Astrocyte (in vitro differentiated cells and primary cell): ENCODE measurements at regions not wholly inside any gene's neighbourhood (a gene's known extent, or its start where the extent isn't known, plus 50 kb on each side); places are given as distances from the start of the nearest gene placed in this dataset.

Experiments used
- DNase-seq: peaks from one replicate; pipeline ENCODE4 v3.0.0-alpha.2; 2010; ENCODE audit warnings: low read depth
- FAIRE-seq: peaks from 2 replicates; lab custom pipeline; 2011; peaks lifted over from hg19 to GRCh38; lab: Jason Lieb, UNC
- H2AFZ ChIP-seq: 2 replicates; pipeline ENCODE4 v1.6.0; 2012; ENCODE audit warnings: low read depth, low read length, inconsistent platforms
- H3K27ac ChIP-seq: 2 replicates; pipeline ENCODE4 v1.5.1; 2011; ENCODE audit warnings: low read depth, low read length, inconsistent platforms
- H3K27me3 ChIP-seq: 2 replicates; pipeline ENCODE4 v1.6.0; 2011; ENCODE audit warnings: low read length, inconsistent platforms; ENCODE audit not compliant: insufficient read depth
- H3K36me3 ChIP-seq: 2 replicates; pipeline ENCODE4 v1.5.1; 2011; ENCODE audit warnings: low read length, inconsistent platforms; ENCODE audit not compliant: insufficient read depth
- H3K4me1 ChIP-seq: 2 replicates; pipeline ENCODE4 v1.5.1; 2011; ENCODE audit warnings: low read length, inconsistent platforms; ENCODE audit not compliant: insufficient read depth
- H3K4me2 ChIP-seq: 2 replicates; pipeline ENCODE4 v1.6.0; 2012; ENCODE audit warnings: low read length, inconsistent platforms
- H3K4me3 ChIP-seq: 2 replicates; pipeline ENCODE4 v1.5.1; 2011; ENCODE audit warnings: low read depth, mild to moderate bottlenecking, low read length, inconsistent platforms; ENCODE audit not compliant: insufficient read depth
- H3K79me2 ChIP-seq: 2 replicates; pipeline ENCODE4 v1.6.0; 2012; ENCODE audit warnings: mild to moderate bottlenecking, low read length, inconsistent platforms; ENCODE audit not compliant: insufficient read depth
- H3K9ac ChIP-seq: 2 replicates; pipeline ENCODE4 v1.6.0; 2012; ENCODE audit warnings: mild to moderate bottlenecking, low read length, inconsistent platforms
- H3K9me3 ChIP-seq: 2 replicates; pipeline ENCODE4 v1.5.1; 2012; ENCODE audit warnings: low read depth, mild to moderate bottlenecking, low read length, inconsistent platforms; ENCODE audit not compliant: insufficient read depth
- H4K20me1 ChIP-seq: 2 replicates; pipeline ENCODE4 v1.6.0; 2012; ENCODE audit warnings: low read length, inconsistent platforms; ENCODE audit not compliant: insufficient read depth
- H3K27ac Mint-ChIP-seq: one replicate; pipeline ENCODE4 v1.8.0; 2021; ENCODE audit warnings: mild to moderate bottlenecking, mixed read lengths; ENCODE audit not compliant: unreplicated experiment
- H3K27me3 Mint-ChIP-seq: one replicate; pipeline ENCODE4 v1.8.0; 2021; ENCODE audit warnings: low read depth, mixed read lengths; ENCODE audit not compliant: unreplicated experiment
- H3K36me3 Mint-ChIP-seq: one replicate; pipeline ENCODE4 v1.8.0; 2021; ENCODE audit warnings: low read depth, mixed read lengths; ENCODE audit not compliant: unreplicated experiment
- H3K4me1 Mint-ChIP-seq: one replicate; pipeline ENCODE4 v1.8.0; 2021; ENCODE audit warnings: low read depth, mixed read lengths; ENCODE audit not compliant: unreplicated experiment
- H3K4me3 Mint-ChIP-seq: one replicate; pipeline ENCODE4 v1.8.0; 2021; ENCODE audit warnings: mild to moderate bottlenecking, moderate library complexity, mixed read lengths; ENCODE audit not compliant: unreplicated experiment
- H3K9me3 Mint-ChIP-seq: one replicate; pipeline ENCODE4 v1.8.0; 2021; ENCODE audit warnings: mild to moderate bottlenecking, mixed read lengths; ENCODE audit not compliant: unreplicated experiment
- EZH2 ChIP-seq: IDR thresholded peaks from 2 replicates; pipeline ENCODE4 v1.6.1; 2012; ENCODE audit warnings: mild to moderate bottlenecking, low read length, inconsistent platforms; ENCODE audit not compliant: insufficient read depth
- TF ChIP-seq, protein P1 (sequence below): IDR thresholded peaks from 2 replicates; pipeline ENCODE4 v1.5.1; 2011; ENCODE audit warnings: low read depth, mild to moderate bottlenecking, inconsistent platforms, low read length, moderate library complexity; ENCODE audit not compliant: insufficient read depth

- Histone ChIP-seq H3K4me2 (no peak overlapping the region), H3K27ac (no peak overlapping the region), H3K79me2 (no peaks in the 10 kb centered on the region), H3K4me3 (no peak overlapping the region), H3K27me3 (no peaks in the 10 kb centered on the region), H4K20me1 (no peaks in the 10 kb centered on the region), H3K9me3 (no peaks in the 10 kb centered on the region), H2AFZ (peak overlapping the region; percentile 20), H3K4me1 (no peaks in the 10 kb centered on the region), H3K9ac (no peak overlapping the region), H3K36me3 (no peaks in the 10 kb centered on the region)
- H3K4me1 Mint-ChIP-seq, result no peaks in the 10 kb centered on the region
- no peaks in the 10 kb centered on the region for H3K36me3 Mint-ChIP-seq
- no peak for DNase-seq
- H3K27me3 Mint-ChIP-seq, result peaks cover 19% of the 10 kb centered on the region
- FAIRE-seq, result no peak
- peaks cover 15% of the 10 kb centered on the region for H3K9me3 Mint-ChIP-seq
- H3K27ac Mint-ChIP-seq, result no peak overlapping the region
- no peak overlapping the region for H3K4me3 Mint-ChIP-seq
- TF ChIP-seq, protein P1, sequence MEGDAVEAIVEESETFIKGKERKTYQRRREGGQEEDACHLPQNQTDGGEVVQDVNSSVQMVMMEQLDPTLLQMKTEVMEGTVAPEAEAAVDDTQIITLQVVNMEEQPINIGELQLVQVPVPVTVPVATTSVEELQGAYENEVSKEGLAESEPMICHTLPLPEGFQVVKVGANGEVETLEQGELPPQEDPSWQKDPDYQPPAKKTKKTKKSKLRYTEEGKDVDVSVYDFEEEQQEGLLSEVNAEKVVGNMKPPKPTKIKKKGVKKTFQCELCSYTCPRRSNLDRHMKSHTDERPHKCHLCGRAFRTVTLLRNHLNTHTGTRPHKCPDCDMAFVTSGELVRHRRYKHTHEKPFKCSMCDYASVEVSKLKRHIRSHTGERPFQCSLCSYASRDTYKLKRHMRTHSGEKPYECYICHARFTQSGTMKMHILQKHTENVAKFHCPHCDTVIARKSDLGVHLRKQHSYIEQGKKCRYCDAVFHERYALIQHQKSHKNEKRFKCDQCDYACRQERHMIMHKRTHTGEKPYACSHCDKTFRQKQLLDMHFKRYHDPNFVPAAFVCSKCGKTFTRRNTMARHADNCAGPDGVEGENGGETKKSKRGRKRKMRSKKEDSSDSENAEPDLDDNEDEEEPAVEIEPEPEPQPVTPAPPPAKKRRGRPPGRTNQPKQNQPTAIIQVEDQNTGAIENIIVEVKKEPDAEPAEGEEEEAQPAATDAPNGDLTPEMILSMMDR, result no peak
- no peak for TF ChIP-seq EZH2
Observed at GRCh38 chr20:43800186-43800585, 73.4 kb upstream of the GTSF1L start.

DNA sequence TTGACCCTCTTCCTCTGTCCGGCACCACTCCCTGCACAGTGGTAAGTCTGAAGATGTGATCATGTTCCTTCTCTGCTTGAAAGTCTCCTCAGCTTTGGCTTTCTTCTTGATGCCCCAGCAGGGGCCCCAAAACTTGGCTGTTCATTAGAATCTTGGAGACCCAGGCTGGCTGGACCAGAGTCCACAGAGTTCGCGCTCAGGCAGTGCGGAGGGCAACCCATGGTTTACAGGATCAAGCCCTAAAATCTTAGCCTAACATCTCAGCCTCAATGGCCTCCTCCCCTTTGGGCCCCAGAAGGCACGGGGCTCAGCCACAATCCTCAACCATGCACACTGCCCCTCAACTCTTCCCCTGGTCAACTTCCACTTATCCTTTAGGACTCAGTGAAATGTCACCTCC, 72.9 kb upstream of the GTSF1L start:
- DNase-seq, result no peak
- H3K9ac ChIP-seq, result no peak overlapping the region
- H3K4me3 ChIP-seq, result no peak overlapping the region
- no peaks in the 10 kb centered on the region for H4K20me1 ChIP-seq
- H3K9me3 ChIP-seq, result no peaks in the 10 kb centered on the region
- H3K36me3 ChIP-seq, result no peaks in the 10 kb centered on the region
- Mint-ChIP-seq H3K27me3 (peaks cover 23% of the 10 kb centered on the region), H3K36me3 (no peaks in the 10 kb centered on the region), H3K4me3 (no peak overlapping the region), H3K27ac (no peak overlapping the region), H3K9me3 (peaks cover 15% of the 10 kb centered on the region), H3K4me1 (no peaks in the 10 kb centered on the region)
- H3K27me3 ChIP-seq, result no peaks in the 10 kb centered on the region
- no peaks in the 10 kb centered on the region for H3K4me1 ChIP-seq
- H2AFZ ChIP-seq, result no peak overlapping the region
- no peak for TF ChIP-seq EZH2
- TF ChIP-seq, protein P1, result no peak
- H3K4me2 ChIP-seq, result no peak overlapping the region
- no peak overlapping the region for H3K27ac ChIP-seq
- no peak for FAIRE-seq
- no peaks in the 10 kb centered on the region for H3K79me2 ChIP-seq

DNA sequence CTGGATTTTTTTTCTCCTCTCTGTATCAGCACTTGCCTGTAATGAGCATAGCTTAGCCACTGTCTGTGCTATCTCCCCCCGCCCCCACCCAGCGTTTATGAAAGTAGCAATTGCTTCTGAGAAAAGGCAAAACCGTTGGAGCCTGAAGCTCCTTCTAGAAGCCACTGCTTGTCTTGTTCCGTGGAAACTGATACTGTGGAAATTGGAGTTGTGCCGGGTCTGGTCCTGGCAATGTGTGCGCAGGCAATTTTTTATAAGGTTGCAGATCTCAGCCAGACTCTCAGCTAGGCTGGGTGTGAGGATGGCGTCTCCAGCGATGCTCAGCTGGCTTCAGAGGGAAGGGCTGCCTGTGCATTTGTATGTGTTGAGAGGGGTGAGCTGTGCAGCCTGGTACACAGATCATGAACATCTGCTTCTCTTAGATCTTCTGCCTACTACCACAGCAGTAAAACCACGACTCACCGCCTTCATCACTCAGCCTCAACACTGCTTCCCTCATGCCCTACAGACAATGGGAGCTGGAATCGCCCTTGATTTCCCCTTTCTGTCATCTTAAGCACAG, 72.4 kb upstream of the GTSF1L start:
- Histone ChIP-seq H3K9ac (no peak overlapping the region), H3K4me1 (no peaks in the 10 kb centered on the region), H3K36me3 (no peaks in the 10 kb centered on the region), H3K4me3 (no peak overlapping the region), H3K79me2 (no peaks in the 10 kb centered on the region), H3K27me3 (no peaks in the 10 kb centered on the region), H3K4me2 (no peak overlapping the region), H4K20me1 (no peaks in the 10 kb centered on the region), H3K9me3 (no peaks in the 10 kb centered on the region), H3K27ac (no peak overlapping the region), H2AFZ (no peak overlapping the region)
- no peak for FAIRE-seq
- no peak overlapping the region for H3K27ac Mint-ChIP-seq
- no peak for DNase-seq
- H3K9me3 Mint-ChIP-seq, result peaks cover 10% of the 10 kb centered on the region
- H3K4me1 Mint-ChIP-seq, result no peaks in the 10 kb centered on the region
- no peak for TF ChIP-seq EZH2
- TF ChIP-seq, protein P1, result no peak
- no peaks in the 10 kb centered on the region for H3K36me3 Mint-ChIP-seq
- no peak overlapping the region for H3K4me3 Mint-ChIP-seq
- H3K27me3 Mint-ChIP-seq, result peaks cover 26% of the 10 kb centered on the region
